Astrocyte (in vitro differentiated cells and primary cell): ENCODE measurements at regions not wholly inside any gene's neighbourhood (a gene's known extent, or its start where the extent isn't known, plus 50 kb on each side); places are given as distances from the start of the nearest gene placed in this dataset.

Experiments used
- DNase-seq: peaks from one replicate; pipeline ENCODE4 v3.0.0-alpha.2; 2010; ENCODE audit warnings: low read depth
- FAIRE-seq: peaks from 2 replicates; lab custom pipeline; 2011; peaks lifted over from hg19 to GRCh38; lab: Jason Lieb, UNC
- H2AFZ ChIP-seq: 2 replicates; pipeline ENCODE4 v1.6.0; 2012; ENCODE audit warnings: low read depth, low read length, inconsistent platforms
- H3K27ac ChIP-seq: 2 replicates; pipeline ENCODE4 v1.5.1; 2011; ENCODE audit warnings: low read depth, low read length, inconsistent platforms
- H3K27me3 ChIP-seq: 2 replicates; pipeline ENCODE4 v1.6.0; 2011; ENCODE audit warnings: low read length, inconsistent platforms; ENCODE audit not compliant: insufficient read depth
- H3K36me3 ChIP-seq: 2 replicates; pipeline ENCODE4 v1.5.1; 2011; ENCODE audit warnings: low read length, inconsistent platforms; ENCODE audit not compliant: insufficient read depth
- H3K4me1 ChIP-seq: 2 replicates; pipeline ENCODE4 v1.5.1; 2011; ENCODE audit warnings: low read length, inconsistent platforms; ENCODE audit not compliant: insufficient read depth
- H3K4me2 ChIP-seq: 2 replicates; pipeline ENCODE4 v1.6.0; 2012; ENCODE audit warnings: low read length, inconsistent platforms
- H3K4me3 ChIP-seq: 2 replicates; pipeline ENCODE4 v1.5.1; 2011; ENCODE audit warnings: low read depth, mild to moderate bottlenecking, low read length, inconsistent platforms; ENCODE audit not compliant: insufficient read depth
- H3K79me2 ChIP-seq: 2 replicates; pipeline ENCODE4 v1.6.0; 2012; ENCODE audit warnings: mild to moderate bottlenecking, low read length, inconsistent platforms; ENCODE audit not compliant: insufficient read depth
- H3K9ac ChIP-seq: 2 replicates; pipeline ENCODE4 v1.6.0; 2012; ENCODE audit warnings: mild to moderate bottlenecking, low read length, inconsistent platforms
- H3K9me3 ChIP-seq: 2 replicates; pipeline ENCODE4 v1.5.1; 2012; ENCODE audit warnings: low read depth, mild to moderate bottlenecking, low read length, inconsistent platforms; ENCODE audit not compliant: insufficient read depth
- H4K20me1 ChIP-seq: 2 replicates; pipeline ENCODE4 v1.6.0; 2012; ENCODE audit warnings: low read length, inconsistent platforms; ENCODE audit not compliant: insufficient read depth
- H3K27ac Mint-ChIP-seq: one replicate; pipeline ENCODE4 v1.8.0; 2021; ENCODE audit warnings: mild to moderate bottlenecking, mixed read lengths; ENCODE audit not compliant: unreplicated experiment
- H3K27me3 Mint-ChIP-seq: one replicate; pipeline ENCODE4 v1.8.0; 2021; ENCODE audit warnings: low read depth, mixed read lengths; ENCODE audit not compliant: unreplicated experiment
- H3K36me3 Mint-ChIP-seq: one replicate; pipeline ENCODE4 v1.8.0; 2021; ENCODE audit warnings: low read depth, mixed read lengths; ENCODE audit not compliant: unreplicated experiment
- H3K4me1 Mint-ChIP-seq: one replicate; pipeline ENCODE4 v1.8.0; 2021; ENCODE audit warnings: low read depth, mixed read lengths; ENCODE audit not compliant: unreplicated experiment
- H3K4me3 Mint-ChIP-seq: one replicate; pipeline ENCODE4 v1.8.0; 2021; ENCODE audit warnings: mild to moderate bottlenecking, moderate library complexity, mixed read lengths; ENCODE audit not compliant: unreplicated experiment
- H3K9me3 Mint-ChIP-seq: one replicate; pipeline ENCODE4 v1.8.0; 2021; ENCODE audit warnings: mild to moderate bottlenecking, mixed read lengths; ENCODE audit not compliant: unreplicated experiment
- EZH2 ChIP-seq: IDR thresholded peaks from 2 replicates; pipeline ENCODE4 v1.6.1; 2012; ENCODE audit warnings: mild to moderate bottlenecking, low read length, inconsistent platforms; ENCODE audit not compliant: insufficient read depth
- TF ChIP-seq, protein P1 (sequence below): IDR thresholded peaks from 2 replicates; pipeline ENCODE4 v1.5.1; 2011; ENCODE audit warnings: low read depth, mild to moderate bottlenecking, inconsistent platforms, low read length, moderate library complexity; ENCODE audit not compliant: insufficient read depth

DNA sequence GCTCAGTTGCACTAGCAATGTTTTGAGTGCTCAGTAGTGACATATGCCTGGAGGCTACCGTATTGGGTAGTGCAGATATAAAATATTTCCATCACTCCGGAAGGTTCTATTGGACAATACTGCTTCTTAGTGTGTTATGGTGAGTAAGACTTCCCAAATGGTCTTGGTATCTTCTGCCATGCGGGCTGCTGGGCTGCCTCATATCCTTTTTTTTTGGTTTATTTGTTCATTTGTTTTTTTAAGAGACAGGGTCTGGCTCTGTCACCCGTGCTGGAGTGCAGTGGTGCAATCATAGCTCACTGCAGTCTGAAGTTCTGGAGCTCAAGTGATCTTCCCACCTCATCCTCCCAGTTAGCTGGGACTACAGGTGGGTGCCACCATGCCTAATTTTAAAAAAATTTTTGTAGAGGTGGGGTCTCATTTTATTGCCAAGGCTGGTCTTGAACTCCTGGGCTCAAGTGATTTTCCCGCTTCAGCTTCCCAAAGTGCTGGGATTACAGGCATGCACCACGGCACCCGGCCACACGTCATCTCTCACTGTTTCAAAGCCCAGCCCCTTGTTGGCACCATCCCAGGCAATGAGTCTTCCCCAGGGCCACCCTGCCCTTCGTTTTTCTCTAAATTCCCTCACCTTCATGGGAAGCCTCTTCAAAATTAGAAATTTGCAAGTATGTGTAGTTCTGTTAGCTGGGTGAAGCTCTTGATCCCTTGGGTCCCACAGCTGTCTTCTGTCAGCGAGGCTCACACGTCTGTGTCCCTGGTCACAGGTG is 111.0 kb upstream of the KLF14 start:
- H3K9ac ChIP-seq: peak overlapping the region; percentile 72
- FAIRE-seq: no peak
- H3K27ac ChIP-seq: peak overlapping the region; percentile 86

GRCh38 chr7:130845581-130846085 is 111.6 kb upstream of the KLF14 start:
- Histone ChIP-seq H3K4me1 (peaks cover 17% of the 10 kb centered on the region), H3K4me2 (peak overlapping the region; percentile 69), H2AFZ (peak overlapping the region; percentile 20), H3K27me3 (no peaks in the 10 kb centered on the region), H3K36me3 (no peaks in the 10 kb centered on the region), H3K9ac (peak overlapping the region; percentile 72), H3K27ac (peak overlapping the region; percentile 86), H3K79me2 (no peaks in the 10 kb centered on the region), H3K4me3 (no peak overlapping the region), H4K20me1 (no peaks in the 10 kb centered on the region), H3K9me3 (no peaks in the 10 kb centered on the region)
- Mint-ChIP-seq H3K27me3 (no peaks in the 10 kb centered on the region), H3K4me1 (peaks cover 16% of the 10 kb centered on the region), H3K4me3 (peak overlapping the region; percentile 52), H3K36me3 (no peaks in the 10 kb centered on the region), H3K27ac (peak overlapping the region; percentile 73), H3K9me3 (no peaks in the 10 kb centered on the region)
- FAIRE-seq: peak; percentile 73
- TF ChIP-seq, protein P1, sequence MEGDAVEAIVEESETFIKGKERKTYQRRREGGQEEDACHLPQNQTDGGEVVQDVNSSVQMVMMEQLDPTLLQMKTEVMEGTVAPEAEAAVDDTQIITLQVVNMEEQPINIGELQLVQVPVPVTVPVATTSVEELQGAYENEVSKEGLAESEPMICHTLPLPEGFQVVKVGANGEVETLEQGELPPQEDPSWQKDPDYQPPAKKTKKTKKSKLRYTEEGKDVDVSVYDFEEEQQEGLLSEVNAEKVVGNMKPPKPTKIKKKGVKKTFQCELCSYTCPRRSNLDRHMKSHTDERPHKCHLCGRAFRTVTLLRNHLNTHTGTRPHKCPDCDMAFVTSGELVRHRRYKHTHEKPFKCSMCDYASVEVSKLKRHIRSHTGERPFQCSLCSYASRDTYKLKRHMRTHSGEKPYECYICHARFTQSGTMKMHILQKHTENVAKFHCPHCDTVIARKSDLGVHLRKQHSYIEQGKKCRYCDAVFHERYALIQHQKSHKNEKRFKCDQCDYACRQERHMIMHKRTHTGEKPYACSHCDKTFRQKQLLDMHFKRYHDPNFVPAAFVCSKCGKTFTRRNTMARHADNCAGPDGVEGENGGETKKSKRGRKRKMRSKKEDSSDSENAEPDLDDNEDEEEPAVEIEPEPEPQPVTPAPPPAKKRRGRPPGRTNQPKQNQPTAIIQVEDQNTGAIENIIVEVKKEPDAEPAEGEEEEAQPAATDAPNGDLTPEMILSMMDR: no peak
- TF ChIP-seq EZH2: no peak
- DNase-seq: peak; percentile 85

More for the DNA sequence above, 111.0 kb upstream of the KLF14 start:
- H3K4me3 Mint-ChIP-seq: peak overlapping the region; percentile 52
- H3K4me1 ChIP-seq: peaks cover 17% of the 10 kb centered on the region
- H3K27me3 ChIP-seq: no peaks in the 10 kb centered on the region
- H2AFZ ChIP-seq: peak overlapping the region; percentile 20
- peak overlapping the region; percentile 69 for H3K4me2 ChIP-seq
- H3K4me1 Mint-ChIP-seq: peaks cover 16% of the 10 kb centered on the region
- H3K36me3 Mint-ChIP-seq: no peaks in the 10 kb centered on the region
- H3K36me3 ChIP-seq: no peaks in the 10 kb centered on the region
- no peaks in the 10 kb centered on the region for H3K9me3 ChIP-seq
- H3K79me2 ChIP-seq: no peaks in the 10 kb centered on the region
- H4K20me1 ChIP-seq: no peaks in the 10 kb centered on the region
- H3K27me3 Mint-ChIP-seq: no peaks in the 10 kb centered on the region
- no peaks in the 10 kb centered on the region for H3K9me3 Mint-ChIP-seq
- no peak for TF ChIP-seq EZH2
- TF ChIP-seq, protein P1: no peak
- DNase-seq: peak; percentile 67
- H3K27ac Mint-ChIP-seq: peak overlapping the region; percentile 73
- no peak overlapping the region for H3K4me3 ChIP-seq

GRCh38 chr7:130849604-130850003 is 115.6 kb upstream of the KLF14 start:
- Mint-ChIP-seq H3K36me3 (peaks cover 4% of the 10 kb centered on the region), H3K4me3 (no peak overlapping the region), H3K27me3 (no peaks in the 10 kb centered on the region), H3K9me3 (no peaks in the 10 kb centered on the region), H3K4me1 (peaks cover 11% of the 10 kb centered on the region), H3K27ac (no peak overlapping the region)
- Histone ChIP-seq H3K79me2 (no peaks in the 10 kb centered on the region), H3K4me3 (no peak overlapping the region), H3K4me1 (peaks cover 18% of the 10 kb centered on the region), H3K9me3 (no peaks in the 10 kb centered on the region), H2AFZ (no peak overlapping the region), H3K4me2 (no peak overlapping the region), H3K9ac (no peak overlapping the region), H3K36me3 (peaks cover 3% of the 10 kb centered on the region), H3K27me3 (no peaks in the 10 kb centered on the region), H3K27ac (no peak overlapping the region), H4K20me1 (no peaks in the 10 kb centered on the region)
- DNase-seq (no peak), FAIRE-seq (no peak)
- no peak for TF ChIP-seq EZH2
- TF ChIP-seq, protein P1: no peak
